A549 (cell line): ENCODE measurements at regions not wholly inside any gene's neighbourhood (a gene's known extent, or its start where the extent isn't known, plus 50 kb on each side); places are given as distances from the start of the nearest gene placed in this dataset.

Experiments used
- ATAC-seq, 2 experiments: fragments of 200-7000 bp in 1 of 2; fragments of >200 bp in 1 of 2; cut with Nextera tagmentation in 1 of 2; cut with Tn5 transposase in 1 of 2; 3 replicates each; pipeline versions ENCODE4 v1.8.0 to v1.9.1; 2018 to 2020; ENCODE audit warnings: mild to moderate bottlenecking in 1 of 2, moderate library complexity in 1 of 2
- CTCF ChIA-PET: fragments of 300-600 bp; sonication (Branson Sonifier 250); formaldehyde crosslinking; extraction: SDS; loops from one replicate; lab custom pipeline; 2021; ENCODE audit warnings: antibody characterized with exemption, inconsistent platforms; lab: Yijun Ruan, JAX
- POLR2A ChIA-PET: fragments of 350-600 bp; formaldehyde crosslinking; extraction: SDS; loops from one replicate; lab custom pipeline; 2021; ENCODE audit warnings: antibody characterized with exemption, inconsistent platforms; lab: Yijun Ruan, JAX
- DNase-seq, 2 experiments: peaks; one replicate each; pipeline versions ENCODE4 v3.0.0 to v3.0.0-alpha.2; 2011 to 2016; ENCODE audit warnings: low read depth in 1 of 2, low spot score in 1 of 2
- FAIRE-seq: peaks from 2 replicates; lab custom pipeline; 2011; peaks lifted over from hg19 to GRCh38; lab: Jason Lieb, UNC
- H3K27ac ChIP-seq, 2 experiments: fragments of >200 bp; sonication (Bioruptor Twin); formaldehyde crosslinking; 3 replicates each; pipeline ENCODE4 v1.5.1; 2016 to 2017
- H3K4me1 ChIP-seq: fragments of >200 bp; sonication (Bioruptor Twin); formaldehyde crosslinking; 3 replicates; pipeline ENCODE4 v1.6.1; 2016
- H3K4me2 ChIP-seq: fragments of >200 bp; sonication (Bioruptor Twin); formaldehyde crosslinking; 3 replicates; pipeline ENCODE4 v1.6.1; 2016
- H3K4me3 ChIP-seq: fragments of >200 bp; sonication (Bioruptor Twin); formaldehyde crosslinking; 3 replicates; pipeline ENCODE4 v1.5.1; 2016
- H3K9me3 ChIP-seq: fragments of >200 bp; sonication (Bioruptor Twin); formaldehyde crosslinking; 3 replicates; pipeline ENCODE4 v1.6.1; 2016
- ATOH8 ChIP-seq: fragments of 250-450 bp; sonication (Bioruptor Pico); IDR thresholded peaks from 2 replicates; pipeline ENCODE4 v1.5.0; 2020; ENCODE audit warnings: low read depth, mild to moderate bottlenecking, moderate library complexity
- CBX2 ChIP-seq: fragments of 200-600 bp; sonication (generic); IDR thresholded peaks from 2 replicates; pipeline ENCODE4 v1.6.1; 2016; ENCODE audit warnings: low read depth, mild to moderate bottlenecking, borderline replicate concordance
- CEBPB ChIP-seq, 2 experiments: fragments of >200 bp in 1 of 2; sonication (Bioruptor Twin) in 1 of 2; formaldehyde crosslinking in 1 of 2; IDR thresholded peaks; 2 replicates each; pipeline ENCODE4 v1.6.1; 2012 to 2016
- CHD4 ChIP-seq: fragments of 200-600 bp; sonication (generic); IDR thresholded peaks from 2 replicates; pipeline ENCODE4 v1.6.1; 2016; ENCODE audit warnings: antibody characterized with exemption, mild to moderate bottlenecking, borderline replicate concordance
- EP300 ChIP-seq, 2 experiments: fragments of >200 bp; sonication (Bioruptor Twin); formaldehyde crosslinking; IDR thresholded peaks; 2 replicates in 1 of 2; 3 replicates in 1 of 2; pipeline ENCODE4 v1.6.1; 2016 to 2017
- GATA3 ChIP-seq: IDR thresholded peaks from 2 replicates; pipeline ENCODE4 v1.6.1; 2012; ENCODE audit warnings: borderline replicate concordance
- HDAC2 ChIP-seq: fragments of 200-600 bp; sonication (generic); IDR thresholded peaks from 2 replicates; pipeline ENCODE4 v1.6.1; 2016
- JUN ChIP-seq, 2 experiments: fragments of >200 bp; sonication (Bioruptor Twin); formaldehyde crosslinking; IDR thresholded peaks; 2 replicates in 1 of 2; 3 replicates in 1 of 2; pipeline ENCODE4 v1.6.1; 2016 to 2017
- KDM5A ChIP-seq: fragments of 200-600 bp; sonication (generic); IDR thresholded peaks from 2 replicates; pipeline ENCODE4 v1.6.1; 2016; ENCODE audit warnings: antibody characterized with exemption, mild to moderate bottlenecking
- MAFK ChIP-seq: fragments of 450-650 bp; IDR thresholded peaks from 2 replicates; pipeline ENCODE4 v1.6.1; 2014; ENCODE audit not compliant: partially characterized antibody
- MAZ ChIP-seq: fragments of 150-350 bp; IDR thresholded peaks from 2 replicates; pipeline ENCODE4 v1.6.1; 2014; ENCODE audit warnings: antibody characterized with exemption, low read depth, low read length, borderline replicate concordance
- NFE2L2 ChIP-seq: fragments of 150-350 bp; conservative IDR thresholded peaks from 2 replicates; pipeline ENCODE4 v1.6.1; 2014; ENCODE audit warnings: low read length
- NPAS2 ChIP-seq: fragments of 250-450 bp; sonication (Bioruptor Pico); IDR thresholded peaks from 2 replicates; pipeline ENCODE4 v1.8.0; 2022; ENCODE audit warnings: mild to moderate bottlenecking, moderate library complexity, borderline replicate concordance
- RAD21 ChIP-seq, 2 experiments: fragments of >200 bp in 1 of 2; sonication (Bioruptor Twin) in 1 of 2; formaldehyde crosslinking in 1 of 2; IDR thresholded peaks in 1 of 2; conservative IDR thresholded peaks in 1 of 2; 2 replicates in 1 of 2; 3 replicates in 1 of 2; pipeline ENCODE4 v1.6.1; 2012 to 2018; ENCODE audit warnings: inconsistent platforms in 1 of 2
- RARB ChIP-seq: fragments of 250-450 bp; sonication (Bioruptor Pico); IDR thresholded peaks from 2 replicates; pipeline ENCODE4 v1.8.0; 2021; ENCODE audit warnings: mild to moderate bottlenecking, moderate library complexity
- RCOR1 ChIP-seq: fragments of 150-350 bp; IDR thresholded peaks from 2 replicates; pipeline ENCODE4 v1.6.1; 2014; ENCODE audit warnings: antibody characterized with exemption, low read length, low read depth
- RFX5 ChIP-seq: fragments of 450-650 bp; IDR thresholded peaks from 2 replicates; pipeline ENCODE4 v1.7.1; 2014; ENCODE audit warnings: antibody characterized with exemption, mild to moderate bottlenecking, moderate library complexity
- SREBF2 ChIP-seq: fragments of 450-650 bp; IDR thresholded peaks from 2 replicates; pipeline ENCODE4 v1.6.1; 2014; ENCODE audit warnings: mild to moderate bottlenecking, moderate library complexity
- TFCP2L1 ChIP-seq: fragments of 250-450 bp; sonication (Bioruptor Pico); IDR thresholded peaks from 2 replicates; pipeline ENCODE4 v1.5.0; 2021; ENCODE audit warnings: mild to moderate bottlenecking
- TP53 ChIP-seq: fragments of 250-450 bp; sonication (Bioruptor Pico); IDR thresholded peaks from 2 replicates; pipeline ENCODE4 v1.5.0; 2021; ENCODE audit warnings: mild to moderate bottlenecking, moderate library complexity
- ZC3H11A ChIP-seq: fragments of 450-650 bp; IDR thresholded peaks from 2 replicates; pipeline ENCODE4 v1.6.1; 2014; ENCODE audit warnings: antibody characterized with exemption, mild to moderate bottlenecking
- WGBS: methylation state at CpG from one replicate; pipeline ENCODE4 v1.1.6; 2017; ENCODE audit errors: missing lambda C conversion rate; 5-methylcytosine and 5-hydroxymethylcytosine counted together
- TF ChIP-seq, protein P1 (sequence below): IDR thresholded peaks from 2 replicates; pipeline ENCODE4 v1.6.1; 2012; ENCODE audit warnings: low read depth, borderline replicate concordance
- TF ChIP-seq, protein P2 (sequence below): fragments of 200-600 bp; sonication (generic); IDR thresholded peaks from 2 replicates; pipeline ENCODE4 v1.6.1; 2016; ENCODE audit warnings: antibody characterized with exemption, mild to moderate bottlenecking, moderate library complexity
- TF ChIP-seq, protein P3 (sequence below): IDR thresholded peaks from 2 replicates; pipeline ENCODE4 v1.6.1; 2012

- ChIA-PET CTCF (no interaction called here), POLR2A (no interaction called here)
- DNase-seq (no peak), ATAC-seq (no peak), FAIRE-seq (peak; percentile 43)
- Histone ChIP-seq H3K4me2 (no peak overlapping the region), H3K4me3 (no peak overlapping the region), H3K4me1 (no peaks in the 10 kb centered on the region), H3K9me3 (no peaks in the 10 kb centered on the region; the same call in 2 of the 3 replicates), H3K27ac (no peak overlapping the region)
- TF ChIP-seq TP53 (CRISPR knock-in tag), result no peak
- TF ChIP-seq NFE2L2, result no peak
- TF ChIP-seq, protein P1, sequence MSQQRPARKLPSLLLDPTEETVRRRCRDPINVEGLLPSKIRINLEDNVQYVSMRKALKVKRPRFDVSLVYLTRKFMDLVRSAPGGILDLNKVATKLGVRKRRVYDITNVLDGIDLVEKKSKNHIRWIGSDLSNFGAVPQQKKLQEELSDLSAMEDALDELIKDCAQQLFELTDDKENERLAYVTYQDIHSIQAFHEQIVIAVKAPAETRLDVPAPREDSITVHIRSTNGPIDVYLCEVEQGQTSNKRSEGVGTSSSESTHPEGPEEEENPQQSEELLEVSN, result no peak
- TF ChIP-seq NPAS2 (CRISPR knock-in tag), result no peak
- TF ChIP-seq JUN (IDR thresholded peaks at IDR 0.05), result no peak
- no peak for TF ChIP-seq KDM5A
- TF ChIP-seq RFX5, result no peak
- WGBS, result 48% methylated on average over 3 of the region's 3 CpGs
Measured at GRCh38 chr16:72482695-72483094, 310.7 kb upstream of the PMFBP1 start.

- ChIA-PET CTCF (no interaction called here), POLR2A (no interaction called here)
- DNase-seq (no peak), ATAC-seq (no peak), FAIRE-seq (no peak)
- TF ChIP-seq KDM5A, result no peak
- no peak for TF ChIP-seq RARB (CRISPR knock-in tag)
- no peak for TF ChIP-seq MAZ
- TF ChIP-seq CBX2, result no peak
- TF ChIP-seq, protein P2, sequence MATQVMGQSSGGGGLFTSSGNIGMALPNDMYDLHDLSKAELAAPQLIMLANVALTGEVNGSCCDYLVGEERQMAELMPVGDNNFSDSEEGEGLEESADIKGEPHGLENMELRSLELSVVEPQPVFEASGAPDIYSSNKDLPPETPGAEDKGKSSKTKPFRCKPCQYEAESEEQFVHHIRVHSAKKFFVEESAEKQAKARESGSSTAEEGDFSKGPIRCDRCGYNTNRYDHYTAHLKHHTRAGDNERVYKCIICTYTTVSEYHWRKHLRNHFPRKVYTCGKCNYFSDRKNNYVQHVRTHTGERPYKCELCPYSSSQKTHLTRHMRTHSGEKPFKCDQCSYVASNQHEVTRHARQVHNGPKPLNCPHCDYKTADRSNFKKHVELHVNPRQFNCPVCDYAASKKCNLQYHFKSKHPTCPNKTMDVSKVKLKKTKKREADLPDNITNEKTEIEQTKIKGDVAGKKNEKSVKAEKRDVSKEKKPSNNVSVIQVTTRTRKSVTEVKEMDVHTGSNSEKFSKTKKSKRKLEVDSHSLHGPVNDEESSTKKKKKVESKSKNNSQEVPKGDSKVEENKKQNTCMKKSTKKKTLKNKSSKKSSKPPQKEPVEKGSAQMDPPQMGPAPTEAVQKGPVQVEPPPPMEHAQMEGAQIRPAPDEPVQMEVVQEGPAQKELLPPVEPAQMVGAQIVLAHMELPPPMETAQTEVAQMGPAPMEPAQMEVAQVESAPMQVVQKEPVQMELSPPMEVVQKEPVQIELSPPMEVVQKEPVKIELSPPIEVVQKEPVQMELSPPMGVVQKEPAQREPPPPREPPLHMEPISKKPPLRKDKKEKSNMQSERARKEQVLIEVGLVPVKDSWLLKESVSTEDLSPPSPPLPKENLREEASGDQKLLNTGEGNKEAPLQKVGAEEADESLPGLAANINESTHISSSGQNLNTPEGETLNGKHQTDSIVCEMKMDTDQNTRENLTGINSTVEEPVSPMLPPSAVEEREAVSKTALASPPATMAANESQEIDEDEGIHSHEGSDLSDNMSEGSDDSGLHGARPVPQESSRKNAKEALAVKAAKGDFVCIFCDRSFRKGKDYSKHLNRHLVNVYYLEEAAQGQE, result no peak
- TF ChIP-seq RCOR1, result no peak
- TF ChIP-seq ATOH8 (CRISPR knock-in tag), result no peak
- no peak for TF ChIP-seq GATA3
- TF ChIP-seq CEBPB (IDR thresholded peaks at IDR 0.05), result no peak
- TF ChIP-seq TP53 (CRISPR knock-in tag), result no peak
- no peak for TF ChIP-seq SREBF2
- no peak for TF ChIP-seq MAFK
- no peak for TF ChIP-seq HDAC2
- no peak for TF ChIP-seq EP300 (IDR thresholded peaks at IDR 0.05)
- TF ChIP-seq NPAS2 (CRISPR knock-in tag), result no peak
- TF ChIP-seq ZC3H11A, result no peak
- TF ChIP-seq TFCP2L1 (CRISPR knock-in tag), result no peak
- Histone ChIP-seq H3K27ac (no peak overlapping the region), H3K9me3 (no peaks in the 10 kb centered on the region), H3K4me3 (no peak overlapping the region), H3K4me1 (no peaks in the 10 kb centered on the region), H3K4me2 (no peak overlapping the region)
Measured at GRCh38 chr16:72481419-72481818, 309.5 kb upstream of the PMFBP1 start.

DNA sequence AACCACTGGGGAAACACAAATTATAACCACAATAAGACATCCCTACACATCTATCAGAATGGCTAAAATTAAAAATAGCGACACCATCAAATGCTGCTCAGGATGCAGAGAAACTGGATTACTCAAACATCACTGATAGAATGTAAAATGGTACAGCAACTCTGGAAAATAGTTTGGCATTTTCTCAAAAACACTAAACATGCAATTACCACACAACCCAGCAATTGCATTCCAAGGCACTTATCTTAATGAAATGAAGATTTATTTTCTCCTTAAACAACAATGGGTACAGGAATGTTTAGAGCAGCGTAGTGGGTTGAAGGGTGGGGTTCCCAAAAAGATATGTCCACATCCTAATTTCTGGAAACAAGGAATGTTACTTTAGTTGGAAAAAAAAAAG, 309.0 kb upstream of the PMFBP1 start:
- CTCF ChIA-PET, result no interaction called here
- no peak for FAIRE-seq

More for the DNA sequence above, 309.0 kb upstream of the PMFBP1 start:
- Histone ChIP-seq H3K4me3 (no peak overlapping the region), H3K4me1 (no peaks in the 10 kb centered on the region), H3K9me3 (no peaks in the 10 kb centered on the region), H3K27ac (no peak overlapping the region), H3K4me2 (no peak overlapping the region)
- DNase-seq (no peak), ATAC-seq (no peak)
- TF ChIP-seq SREBF2, result no peak
- TF ChIP-seq RAD21 (conservative IDR thresholded peaks at IDR 0.05 in 1 of 2, IDR thresholded peaks at IDR 0.05 in 1 of 2), result no peak
- no peak for TF ChIP-seq RFX5
- TF ChIP-seq CHD4, result no peak
- TF ChIP-seq MAZ, result no peak
- TF ChIP-seq, protein P3, sequence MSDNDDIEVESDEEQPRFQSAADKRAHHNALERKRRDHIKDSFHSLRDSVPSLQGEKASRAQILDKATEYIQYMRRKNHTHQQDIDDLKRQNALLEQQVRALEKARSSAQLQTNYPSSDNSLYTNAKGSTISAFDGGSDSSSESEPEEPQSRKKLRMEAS, result no peak
- TF ChIP-seq ZC3H11A, result no peak
- WGBS, result 63% methylated on average over 2 of the region's 2 CpGs
- POLR2A ChIA-PET, result no interaction called here
